ENCODE measurements at regions not wholly inside any gene's neighbourhood (a gene's known extent, or its start where the extent isn't known, plus 50 kb on each side); places are given as distances from the start of the nearest gene placed in this dataset.

DNA sequence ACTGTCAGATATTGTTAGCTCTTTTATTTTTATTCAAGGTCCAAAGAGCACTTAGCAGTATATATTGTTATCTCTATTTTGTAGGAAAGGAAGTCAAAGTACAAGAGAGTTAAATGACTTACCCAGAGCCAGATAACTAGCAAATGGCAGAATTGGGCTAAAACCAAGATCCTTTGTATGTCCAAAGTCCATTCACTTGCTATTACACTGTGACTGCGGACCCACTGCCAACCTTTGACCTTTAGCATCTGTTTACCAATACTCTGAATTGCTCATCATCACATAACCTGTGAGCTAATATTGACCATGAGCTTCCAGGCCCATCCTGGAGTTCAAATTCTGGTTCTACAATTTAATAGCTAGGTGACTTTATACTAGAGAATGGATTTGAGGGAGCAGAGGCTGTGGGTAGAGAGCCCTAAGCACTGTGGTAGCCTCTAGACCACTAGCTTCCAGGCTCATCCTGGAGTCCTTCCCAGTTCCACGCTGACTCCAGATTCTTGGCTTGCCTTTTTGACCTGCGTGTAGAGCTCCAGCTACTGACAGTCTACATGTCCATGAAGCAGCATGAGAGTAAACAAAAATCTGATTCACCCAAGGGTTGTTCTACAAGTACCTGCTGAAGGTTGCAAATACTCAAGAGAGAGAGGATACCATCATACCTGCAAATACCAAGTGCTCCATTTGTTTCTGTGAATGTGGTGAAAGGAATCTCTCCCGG lies 424.0 kb downstream of the SH3GL2 start:
- H3K4me3 ChIP-seq (ENCODE audit: low read depth, low read length) = no peak overlapping the region
- TF ChIP-seq, protein P1, sequence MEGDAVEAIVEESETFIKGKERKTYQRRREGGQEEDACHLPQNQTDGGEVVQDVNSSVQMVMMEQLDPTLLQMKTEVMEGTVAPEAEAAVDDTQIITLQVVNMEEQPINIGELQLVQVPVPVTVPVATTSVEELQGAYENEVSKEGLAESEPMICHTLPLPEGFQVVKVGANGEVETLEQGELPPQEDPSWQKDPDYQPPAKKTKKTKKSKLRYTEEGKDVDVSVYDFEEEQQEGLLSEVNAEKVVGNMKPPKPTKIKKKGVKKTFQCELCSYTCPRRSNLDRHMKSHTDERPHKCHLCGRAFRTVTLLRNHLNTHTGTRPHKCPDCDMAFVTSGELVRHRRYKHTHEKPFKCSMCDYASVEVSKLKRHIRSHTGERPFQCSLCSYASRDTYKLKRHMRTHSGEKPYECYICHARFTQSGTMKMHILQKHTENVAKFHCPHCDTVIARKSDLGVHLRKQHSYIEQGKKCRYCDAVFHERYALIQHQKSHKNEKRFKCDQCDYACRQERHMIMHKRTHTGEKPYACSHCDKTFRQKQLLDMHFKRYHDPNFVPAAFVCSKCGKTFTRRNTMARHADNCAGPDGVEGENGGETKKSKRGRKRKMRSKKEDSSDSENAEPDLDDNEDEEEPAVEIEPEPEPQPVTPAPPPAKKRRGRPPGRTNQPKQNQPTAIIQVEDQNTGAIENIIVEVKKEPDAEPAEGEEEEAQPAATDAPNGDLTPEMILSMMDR (conservative IDR thresholded peaks at IDR 0.05; ENCODE audit: low read depth, low read length) = no peak
- no peak for DNase-seq (ENCODE audit: low read depth)

DNA sequence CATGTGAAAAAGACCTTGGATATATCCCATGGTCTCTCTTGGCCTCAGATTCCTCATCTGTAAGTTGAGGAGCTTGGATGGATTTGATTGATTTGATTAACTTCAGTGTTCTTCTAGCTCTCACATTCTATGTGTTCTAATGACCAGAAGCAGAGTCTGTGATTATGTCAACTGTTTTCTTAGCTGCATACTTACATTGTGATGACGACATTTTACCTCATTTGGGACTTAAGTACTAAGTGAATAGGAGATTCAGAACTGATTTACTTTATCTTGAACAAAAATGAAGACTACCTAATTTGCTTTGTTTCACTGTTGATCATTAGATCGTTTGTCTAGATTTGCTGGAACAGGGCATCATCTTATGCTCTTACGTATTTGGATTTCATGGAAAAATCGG lies 427.7 kb downstream of the SH3GL2 start:
- TF ChIP-seq, protein P1 (conservative IDR thresholded peaks at IDR 0.05; ENCODE audit: low read depth, low read length) = no peak
- DNase-seq (ENCODE audit: low read depth) = no peak
- H3K4me3 ChIP-seq (ENCODE audit: low read depth, low read length) = no peak overlapping the region

DNA sequence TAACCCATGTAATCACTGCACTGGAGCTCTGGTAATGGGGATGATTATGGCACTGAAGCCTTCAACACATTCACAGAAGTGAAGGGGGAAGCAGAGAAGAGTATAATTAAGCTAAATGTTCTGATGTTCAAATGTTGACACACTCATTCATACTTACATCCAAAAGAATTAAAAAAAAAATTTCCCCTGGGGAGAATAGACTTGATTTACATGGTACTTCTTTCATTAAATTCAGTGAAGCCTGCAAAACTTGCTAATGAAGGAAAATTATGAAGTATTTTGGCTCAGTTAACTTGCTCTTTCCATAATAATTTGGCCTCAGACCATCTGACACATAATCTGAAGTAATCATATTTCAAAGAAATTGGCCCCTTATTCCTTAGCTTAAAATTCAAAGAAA lies 428.8 kb downstream of the SH3GL2 start:
- no peak for DNase-seq (ENCODE audit: low read depth)
- no peak overlapping the region for H3K4me3 ChIP-seq (ENCODE audit: low read depth, low read length)
- TF ChIP-seq, protein P1 (conservative IDR thresholded peaks at IDR 0.05; ENCODE audit: low read depth, low read length) = no peak

DNA sequence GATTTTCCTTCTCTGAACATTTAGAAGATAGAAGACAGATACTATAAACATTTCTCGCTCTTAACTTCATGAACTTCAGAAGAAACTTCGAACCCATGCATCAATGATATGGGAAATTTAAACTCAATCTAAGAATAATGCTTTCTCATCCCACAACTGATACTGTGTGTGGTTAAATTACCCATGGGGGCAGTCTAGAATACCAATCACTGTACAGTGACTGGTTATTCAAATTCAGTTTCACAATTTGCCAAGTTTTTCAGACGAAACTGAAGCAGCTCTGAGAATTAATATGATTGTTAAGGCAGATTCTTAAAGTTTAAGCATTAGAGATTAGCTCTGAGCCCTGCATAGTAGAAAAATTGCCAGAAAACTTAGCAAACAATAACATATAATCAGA lies 431.0 kb downstream of the SH3GL2 start:
- no peak overlapping the region for H3K4me3 ChIP-seq (ENCODE audit: low read depth, low read length)
- DNase-seq (ENCODE audit: low read depth) = no peak
- TF ChIP-seq, protein P1 (conservative IDR thresholded peaks at IDR 0.05; ENCODE audit: low read depth, low read length) = no peak

DNA sequence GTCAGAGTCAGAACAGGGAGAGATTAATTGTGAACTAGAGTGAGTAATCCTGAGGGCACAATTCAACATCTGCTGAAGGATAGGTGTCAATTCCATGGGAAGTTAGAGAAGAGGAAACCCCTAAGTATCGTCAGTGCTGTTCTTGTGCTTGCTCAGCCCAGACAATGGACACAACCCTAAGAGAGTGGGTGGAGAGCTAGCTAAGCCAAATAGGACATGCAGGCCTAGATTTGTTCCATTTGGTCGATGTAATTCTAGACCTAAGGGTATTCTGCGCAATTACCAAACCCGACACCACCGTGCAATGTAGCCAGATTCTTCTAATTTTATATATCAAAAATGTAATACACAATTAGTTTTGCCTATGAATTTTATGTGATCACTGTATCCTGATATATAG lies 431.6 kb downstream of the SH3GL2 start:
- DNase-seq (ENCODE audit: low read depth) = no peak
- no peak overlapping the region for H3K4me3 ChIP-seq (ENCODE audit: low read depth, low read length)
- TF ChIP-seq, protein P1 (conservative IDR thresholded peaks at IDR 0.05; ENCODE audit: low read depth, low read length) = no peak

DNA sequence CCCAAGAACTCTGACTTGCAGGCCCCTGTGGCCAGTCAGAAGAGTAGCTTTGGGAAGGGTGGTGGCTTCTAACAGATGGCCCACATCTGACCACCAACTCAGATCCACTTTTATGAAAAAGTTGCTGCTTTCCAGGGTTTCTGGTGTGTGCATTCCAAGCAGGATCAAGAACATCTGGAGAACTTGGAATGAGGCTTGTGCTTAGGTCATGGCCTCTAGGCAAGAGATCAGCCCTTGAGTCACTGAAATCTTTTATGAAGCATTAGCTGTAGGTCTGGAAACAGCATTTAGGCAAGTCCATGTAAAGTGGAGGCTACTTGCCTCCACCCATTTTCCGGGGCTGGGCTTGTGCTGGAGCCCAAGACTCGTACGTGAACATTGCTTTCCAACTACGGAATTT lies 433.3 kb downstream of the SH3GL2 start:
- DNase-seq (ENCODE audit: low read depth) = no peak
- no peak overlapping the region for H3K4me3 ChIP-seq (ENCODE audit: low read depth, low read length)
- TF ChIP-seq, protein P1 (conservative IDR thresholded peaks at IDR 0.05; ENCODE audit: low read depth, low read length) = no peak

DNA sequence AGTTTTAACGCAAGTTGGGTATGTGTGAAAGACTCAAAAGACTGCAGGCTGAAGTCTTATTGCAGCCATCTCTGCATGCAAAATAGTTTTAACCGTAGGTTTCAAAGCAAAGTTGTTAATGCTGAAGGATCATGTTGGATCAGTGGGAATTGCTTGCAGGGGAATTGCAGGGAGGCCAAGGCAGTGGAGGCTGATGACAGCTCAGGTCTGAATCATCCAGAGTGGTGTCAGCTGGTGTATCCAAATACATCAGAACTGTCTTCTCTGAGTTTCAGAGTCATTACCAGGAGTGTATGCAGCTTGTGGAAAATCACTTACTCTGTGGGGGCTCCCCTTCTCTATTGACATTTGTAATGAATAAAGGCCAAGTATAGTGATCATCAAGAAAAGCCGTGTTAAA lies 435.7 kb downstream of the SH3GL2 start:
- no peak for DNase-seq (ENCODE audit: low read depth)
- no peak overlapping the region for H3K4me3 ChIP-seq (ENCODE audit: low read depth, low read length)
- TF ChIP-seq, protein P1 (conservative IDR thresholded peaks at IDR 0.05; ENCODE audit: low read depth, low read length) = no peak

All from epithelial cell of proximal tubule (primary cell).